Glutamatergic neuron (in vitro differentiated cells): ENCODE measurements at regions not wholly inside any gene's neighbourhood (a gene's known extent, or its start where the extent isn't known, plus 50 kb on each side); places are given as distances from the start of the nearest gene placed in this dataset.

Source experiments
- DNase-seq: peaks from one replicate; pipeline ENCODE4 v3.0.0; 2022
- H3K27ac Mint-ChIP-seq: one replicate; pipeline ENCODE4 v1.8.0; 2020; ENCODE audit warnings: mild to moderate bottlenecking, mixed read lengths, inconsistent platforms; ENCODE audit not compliant: unreplicated experiment
- H3K27me3 Mint-ChIP-seq: one replicate; pipeline ENCODE4 v1.8.0; 2020; ENCODE audit warnings: mild to moderate bottlenecking, moderate library complexity, mixed read lengths, inconsistent platforms; ENCODE audit not compliant: unreplicated experiment
- H3K36me3 Mint-ChIP-seq: one replicate; pipeline ENCODE4 v1.8.0; 2020; ENCODE audit warnings: mild to moderate bottlenecking, mixed read lengths, inconsistent platforms; ENCODE audit not compliant: unreplicated experiment
- H3K4me1 Mint-ChIP-seq: one replicate; pipeline ENCODE4 v1.8.0; 2020; ENCODE audit warnings: mild to moderate bottlenecking, low read depth, mixed read lengths, inconsistent platforms; ENCODE audit not compliant: unreplicated experiment
- H3K4me3 Mint-ChIP-seq: one replicate; pipeline ENCODE4 v1.8.0; 2020; ENCODE audit warnings: mild to moderate bottlenecking, mixed read lengths, inconsistent platforms; ENCODE audit not compliant: unreplicated experiment
- H3K9me3 Mint-ChIP-seq: one replicate; pipeline ENCODE4 v1.8.0; 2020; ENCODE audit warnings: mild to moderate bottlenecking, moderate library complexity, mixed read lengths, inconsistent platforms; ENCODE audit not compliant: unreplicated experiment
- TF ChIP-seq, protein P1 (sequence below): fragments of 200-600 bp; sonication (generic); IDR thresholded peaks from one replicate; pipeline ENCODE4 v1.5.0; 2021; ENCODE audit not compliant: partially characterized antibody, unreplicated experiment

DNA sequence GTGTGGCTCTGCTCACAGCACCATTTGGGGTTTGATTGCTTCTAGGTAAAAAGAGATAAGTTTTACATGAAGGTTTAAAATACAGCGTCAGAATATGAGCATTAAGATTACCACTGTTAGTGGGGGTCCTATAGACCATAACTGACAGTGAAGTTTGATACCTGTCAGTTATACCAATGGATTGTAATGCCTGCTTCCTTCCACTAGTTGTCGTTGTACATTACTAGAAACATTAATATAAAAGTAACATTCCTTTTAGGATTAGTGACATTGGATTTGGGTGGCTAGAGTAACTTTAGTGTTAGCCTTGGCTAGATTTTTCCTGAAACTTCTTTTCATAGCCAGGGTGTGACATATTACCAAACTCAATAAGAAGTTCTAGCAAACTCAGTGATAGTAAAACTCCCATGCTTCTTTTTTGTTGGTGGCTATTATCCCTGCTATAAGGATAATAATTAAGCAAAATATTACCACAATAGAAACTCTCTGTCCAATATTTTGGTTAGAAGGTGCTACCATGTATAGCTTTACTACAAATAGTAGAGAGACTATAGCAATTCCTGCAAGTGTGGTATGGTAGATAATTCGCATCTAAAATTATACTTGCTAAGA, 57.1 kb downstream of the FAM181B start:
- TF ChIP-seq, protein P1, sequence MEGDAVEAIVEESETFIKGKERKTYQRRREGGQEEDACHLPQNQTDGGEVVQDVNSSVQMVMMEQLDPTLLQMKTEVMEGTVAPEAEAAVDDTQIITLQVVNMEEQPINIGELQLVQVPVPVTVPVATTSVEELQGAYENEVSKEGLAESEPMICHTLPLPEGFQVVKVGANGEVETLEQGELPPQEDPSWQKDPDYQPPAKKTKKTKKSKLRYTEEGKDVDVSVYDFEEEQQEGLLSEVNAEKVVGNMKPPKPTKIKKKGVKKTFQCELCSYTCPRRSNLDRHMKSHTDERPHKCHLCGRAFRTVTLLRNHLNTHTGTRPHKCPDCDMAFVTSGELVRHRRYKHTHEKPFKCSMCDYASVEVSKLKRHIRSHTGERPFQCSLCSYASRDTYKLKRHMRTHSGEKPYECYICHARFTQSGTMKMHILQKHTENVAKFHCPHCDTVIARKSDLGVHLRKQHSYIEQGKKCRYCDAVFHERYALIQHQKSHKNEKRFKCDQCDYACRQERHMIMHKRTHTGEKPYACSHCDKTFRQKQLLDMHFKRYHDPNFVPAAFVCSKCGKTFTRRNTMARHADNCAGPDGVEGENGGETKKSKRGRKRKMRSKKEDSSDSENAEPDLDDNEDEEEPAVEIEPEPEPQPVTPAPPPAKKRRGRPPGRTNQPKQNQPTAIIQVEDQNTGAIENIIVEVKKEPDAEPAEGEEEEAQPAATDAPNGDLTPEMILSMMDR, result peak; percentile 45
- H3K9me3 Mint-ChIP-seq, result no peaks in the 10 kb centered on the region

DNA sequence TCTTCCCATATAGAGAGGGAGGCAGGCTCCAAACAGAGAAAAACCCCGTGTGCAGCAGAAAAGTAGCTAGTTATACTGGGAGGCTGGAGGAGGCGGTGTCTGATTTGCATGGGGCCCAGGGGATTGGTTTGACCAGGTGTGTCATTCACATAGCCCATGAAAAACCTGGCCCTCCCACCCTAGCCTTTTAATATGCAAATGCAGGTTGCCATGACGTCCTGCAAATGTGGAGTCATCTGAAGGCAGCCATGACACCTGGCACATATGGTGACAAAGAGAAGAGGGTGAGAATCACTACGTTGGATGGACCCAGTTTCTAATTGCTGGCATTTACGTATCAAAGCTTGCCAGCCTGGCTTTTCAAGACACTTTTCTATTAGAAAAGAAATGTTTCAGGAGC, 57.8 kb downstream of the FAM181B start:
- Mint-ChIP-seq H3K9me3 (no peaks in the 10 kb centered on the region), H3K4me3 (no peak overlapping the region), H3K27ac (no peak overlapping the region), H3K4me1 (no peaks in the 10 kb centered on the region), H3K36me3 (no peaks in the 10 kb centered on the region), H3K27me3 (no peaks in the 10 kb centered on the region)
- no peak for DNase-seq
- TF ChIP-seq, protein P1, result no peak

More for the DNA sequence above, 57.1 kb downstream of the FAM181B start:
- H3K27me3 Mint-ChIP-seq, result no peaks in the 10 kb centered on the region
- peaks cover 4% of the 10 kb centered on the region for H3K36me3 Mint-ChIP-seq
- H3K4me3 Mint-ChIP-seq, result no peak overlapping the region
- H3K4me1 Mint-ChIP-seq, result no peaks in the 10 kb centered on the region
- no peak overlapping the region for H3K27ac Mint-ChIP-seq
- no peak for DNase-seq

DNA sequence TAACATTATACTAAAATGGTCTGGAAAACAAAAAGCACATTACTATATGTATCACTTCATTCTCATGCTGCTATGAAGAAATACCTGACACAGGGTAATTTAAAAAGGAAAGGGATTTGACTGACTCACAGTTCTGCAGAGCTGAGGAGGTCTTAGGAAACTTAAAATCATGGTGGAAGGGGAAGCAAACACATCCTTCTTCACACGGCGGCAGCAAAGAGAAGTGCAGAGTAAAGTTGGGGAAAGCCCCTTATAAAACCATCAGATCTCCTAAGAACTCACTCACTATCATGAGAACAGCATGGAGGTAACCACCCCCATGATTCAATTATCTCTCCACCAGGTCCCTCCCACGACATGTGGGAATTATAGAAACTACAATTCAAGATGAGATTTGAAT, 60.0 kb downstream of the FAM181B start:
- DNase-seq, result no peak
- H3K27ac Mint-ChIP-seq, result no peak overlapping the region
- H3K27me3 Mint-ChIP-seq, result no peaks in the 10 kb centered on the region
- no peaks in the 10 kb centered on the region for H3K9me3 Mint-ChIP-seq
- no peaks in the 10 kb centered on the region for H3K36me3 Mint-ChIP-seq
- H3K4me1 Mint-ChIP-seq, result no peaks in the 10 kb centered on the region
- TF ChIP-seq, protein P1, result no peak
- no peak overlapping the region for H3K4me3 Mint-ChIP-seq

DNA sequence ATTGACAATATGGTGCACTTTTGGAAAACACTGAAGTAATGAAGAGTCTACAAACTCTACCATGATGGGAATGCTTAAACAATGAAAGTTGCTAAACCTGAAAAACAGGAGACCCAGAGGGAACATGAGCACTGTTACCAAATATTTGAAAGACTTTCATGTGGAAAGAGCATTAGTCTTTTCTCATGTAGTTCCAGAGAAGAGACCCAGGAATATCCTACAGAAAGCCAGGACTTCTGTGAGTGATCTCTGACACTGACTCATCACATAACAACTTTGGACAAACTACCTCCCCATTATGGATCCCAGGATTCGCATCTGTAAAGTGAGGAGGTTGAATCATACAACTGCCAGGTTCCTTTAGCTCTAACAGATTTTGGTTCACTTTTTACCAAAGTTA, 62.2 kb downstream of the FAM181B start:
- Mint-ChIP-seq H3K36me3 (no peaks in the 10 kb centered on the region), H3K27me3 (no peaks in the 10 kb centered on the region), H3K9me3 (no peaks in the 10 kb centered on the region), H3K4me3 (no peak overlapping the region), H3K4me1 (no peaks in the 10 kb centered on the region), H3K27ac (no peak overlapping the region)
- no peak for DNase-seq
- TF ChIP-seq, protein P1, result no peak

DNA sequence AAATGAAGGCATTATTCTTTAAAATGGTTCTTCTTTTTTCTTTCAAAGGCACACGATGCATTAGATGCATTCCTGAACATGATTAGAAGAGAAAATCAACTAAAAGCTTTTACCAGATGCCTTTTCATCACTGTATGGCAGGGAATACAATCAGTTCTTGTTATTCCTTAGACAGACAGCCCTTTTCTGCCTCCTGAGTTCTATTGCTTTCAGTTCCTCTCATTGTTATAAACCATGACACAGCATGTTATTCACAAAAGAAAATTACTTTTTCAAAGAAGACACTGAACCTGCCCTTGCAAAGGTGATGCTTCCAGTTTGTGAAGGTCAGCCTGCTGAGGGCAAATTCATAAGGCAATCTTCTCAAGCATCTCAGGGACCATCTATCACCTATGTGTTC, 70.1 kb downstream of the FAM181B start:
- no peaks in the 10 kb centered on the region for H3K36me3 Mint-ChIP-seq
- no peaks in the 10 kb centered on the region for H3K9me3 Mint-ChIP-seq
- no peak overlapping the region for H3K27ac Mint-ChIP-seq
- H3K4me1 Mint-ChIP-seq, result no peaks in the 10 kb centered on the region
- DNase-seq, result no peak
- no peaks in the 10 kb centered on the region for H3K27me3 Mint-ChIP-seq
- TF ChIP-seq, protein P1, result no peak
- H3K4me3 Mint-ChIP-seq, result no peak overlapping the region
